ENCODE measurements at regions not wholly inside any gene's neighbourhood (a gene's known extent, or its start where the extent isn't known, plus 50 kb on each side); places are given as distances from the start of the nearest gene placed in this dataset.
"Not testable (repeated sequence)": the region's sequence is repeated elsewhere in the genome, so short reads cannot be mapped to it uniquely, and the experiment has no call there.

DNA sequence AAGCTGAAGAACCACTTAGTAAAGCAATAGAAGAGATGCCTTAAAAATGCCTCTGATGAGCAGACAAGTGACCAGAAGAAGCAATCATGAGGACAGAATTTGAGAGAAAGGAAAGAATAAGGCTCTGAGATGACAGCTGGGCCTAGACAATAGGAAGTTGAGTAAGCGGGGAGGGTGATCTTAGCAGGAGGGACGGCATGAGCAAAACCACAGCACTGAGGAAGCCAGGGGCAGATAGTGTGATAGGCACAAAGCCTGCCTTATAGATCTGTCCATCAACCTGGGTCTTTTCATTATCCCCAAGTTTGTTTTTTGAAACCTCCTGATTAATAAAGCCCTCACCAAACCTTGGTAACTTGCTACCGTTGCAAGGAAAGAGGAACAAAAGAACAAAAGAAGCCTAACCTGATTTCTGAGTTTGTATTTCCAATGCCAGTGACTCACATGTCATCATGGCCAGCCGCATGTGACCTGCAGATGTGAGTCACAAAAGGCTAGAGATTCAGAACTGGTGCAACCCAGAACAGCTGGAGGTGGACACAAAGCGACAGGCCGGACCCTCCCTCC, 55.7 kb upstream of the PPARGC1A start:
- no peak for TF ChIP-seq CTCF (IDR thresholded peaks at IDR 0.05; ENCODE audit: low read depth, low read length)
- DNase-seq (ENCODE audit: extremely low read depth, low read depth): no peak

- not testable (repeated sequence) for DNase-seq (ENCODE audit: extremely low read depth, low read depth)
Observed at GRCh38 chr4:23944556-23944955, 54.7 kb upstream of the PPARGC1A start.

DNA sequence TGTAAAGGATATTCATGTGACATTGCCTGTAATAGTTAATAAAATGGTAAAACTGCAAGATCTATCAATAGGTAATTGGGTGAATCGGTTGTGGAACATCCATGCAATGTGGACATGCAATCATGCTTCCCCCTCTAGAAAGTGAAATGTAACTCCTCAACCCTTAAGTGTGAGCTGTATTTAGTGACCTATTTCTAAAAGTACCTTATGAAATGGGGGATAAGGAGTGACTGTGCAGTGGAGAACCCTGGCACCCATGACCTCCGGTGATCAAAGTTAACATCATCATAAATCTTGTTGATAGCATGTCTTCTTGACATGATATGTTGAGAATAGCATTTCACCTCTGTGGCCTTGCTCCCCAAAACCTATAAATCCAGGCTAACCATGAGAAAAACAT, 53.6 kb upstream of the PPARGC1A start:
- no peak for DNase-seq (ENCODE audit: extremely low read depth, low read depth)
- TF ChIP-seq CTCF (IDR thresholded peaks at IDR 0.05; ENCODE audit: low read depth, low read length): no peak

DNA sequence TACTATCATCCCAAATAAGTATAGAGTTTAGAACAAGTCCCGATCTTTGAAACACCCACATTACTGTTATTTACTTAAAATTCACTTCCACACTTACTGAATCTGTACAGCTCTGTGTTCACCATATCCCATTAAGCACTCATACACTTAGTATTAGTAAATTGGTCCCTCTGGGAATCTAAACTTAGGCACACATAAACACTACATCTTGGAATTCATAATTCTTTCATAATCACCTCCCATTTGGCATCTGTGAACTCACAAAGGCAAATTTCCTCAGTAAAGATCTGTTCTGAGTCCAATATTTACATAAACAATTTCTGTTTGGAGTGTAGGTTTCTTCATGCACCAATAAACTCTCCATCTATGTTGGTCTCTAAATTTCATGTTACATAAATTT, 52.6 kb upstream of the PPARGC1A start:
- no peak for TF ChIP-seq CTCF (IDR thresholded peaks at IDR 0.05; ENCODE audit: low read depth, low read length)
- no peak for DNase-seq (ENCODE audit: extremely low read depth, low read depth)
